IPS-20b (cell line): ENCODE measurements at regions not wholly inside any gene's neighbourhood (a gene's known extent, or its start where the extent isn't known, plus 50 kb on each side); places are given as distances from the start of the nearest gene placed in this dataset.

Source experiments
- H3K27ac ChIP-seq: one replicate; pipeline ENCODE4 v1.5.1; 2013; ENCODE audit warnings: low read length
- H3K27me3 ChIP-seq: 2 replicates; pipeline ENCODE4 v1.6.1; 2013; ENCODE audit warnings: mild to moderate bottlenecking, low read length, inconsistent platforms; ENCODE audit not compliant: insufficient read depth
- H3K36me3 ChIP-seq: 2 replicates; pipeline ENCODE4 v1.6.1; 2013; ENCODE audit warnings: low read depth, mild to moderate bottlenecking, inconsistent platforms, low read length, moderate library complexity; ENCODE audit not compliant: insufficient read depth
- H3K4me1 ChIP-seq: 2 replicates; pipeline ENCODE4 v1.6.1; 2013; ENCODE audit warnings: mild to moderate bottlenecking, control low read depth, inconsistent platforms, low read length, moderate library complexity; ENCODE audit not compliant: insufficient read depth
- H3K4me3 ChIP-seq: 2 replicates; pipeline ENCODE4 v1.5.1; 2013; ENCODE audit warnings: mild to moderate bottlenecking, low read length, inconsistent platforms
- H3K9ac ChIP-seq: 2 replicates; pipeline ENCODE4 v1.6.1; 2013; ENCODE audit warnings: low read depth, mild to moderate bottlenecking, inconsistent platforms, low read length, moderate library complexity
- H3K9me3 ChIP-seq: 2 replicates; pipeline ENCODE4 v1.6.1; 2013; ENCODE audit warnings: mild to moderate bottlenecking, low read depth, low read length, inconsistent platforms; ENCODE audit not compliant: insufficient read depth

DNA sequence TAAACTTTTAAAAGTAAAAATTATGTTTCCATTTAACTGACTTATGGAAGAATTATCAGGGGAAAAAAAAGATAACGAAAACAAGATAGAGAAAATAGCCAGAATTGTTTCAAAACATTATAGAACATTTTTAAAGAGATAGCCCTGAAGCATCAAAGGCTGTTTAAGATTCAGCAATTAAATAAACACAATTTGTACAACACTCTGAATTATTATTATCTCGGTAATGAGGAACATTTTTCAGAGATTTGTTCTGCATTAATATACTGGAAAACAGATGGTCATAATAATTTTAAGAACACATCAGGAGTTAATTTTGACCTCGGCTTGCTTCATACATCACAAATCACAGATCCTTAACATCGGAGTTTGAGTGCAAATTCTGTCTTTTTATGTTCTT lies 643.8 kb downstream of the SORCS1 start:
- no peaks in the 10 kb centered on the region for H3K27me3 ChIP-seq
- H3K9ac ChIP-seq = no peak overlapping the region
- no peak overlapping the region for H3K27ac ChIP-seq
- H3K36me3 ChIP-seq = no peaks in the 10 kb centered on the region
- no peaks in the 10 kb centered on the region for H3K9me3 ChIP-seq
- no peak overlapping the region for H3K4me3 ChIP-seq
- H3K4me1 ChIP-seq = no peaks in the 10 kb centered on the region

DNA sequence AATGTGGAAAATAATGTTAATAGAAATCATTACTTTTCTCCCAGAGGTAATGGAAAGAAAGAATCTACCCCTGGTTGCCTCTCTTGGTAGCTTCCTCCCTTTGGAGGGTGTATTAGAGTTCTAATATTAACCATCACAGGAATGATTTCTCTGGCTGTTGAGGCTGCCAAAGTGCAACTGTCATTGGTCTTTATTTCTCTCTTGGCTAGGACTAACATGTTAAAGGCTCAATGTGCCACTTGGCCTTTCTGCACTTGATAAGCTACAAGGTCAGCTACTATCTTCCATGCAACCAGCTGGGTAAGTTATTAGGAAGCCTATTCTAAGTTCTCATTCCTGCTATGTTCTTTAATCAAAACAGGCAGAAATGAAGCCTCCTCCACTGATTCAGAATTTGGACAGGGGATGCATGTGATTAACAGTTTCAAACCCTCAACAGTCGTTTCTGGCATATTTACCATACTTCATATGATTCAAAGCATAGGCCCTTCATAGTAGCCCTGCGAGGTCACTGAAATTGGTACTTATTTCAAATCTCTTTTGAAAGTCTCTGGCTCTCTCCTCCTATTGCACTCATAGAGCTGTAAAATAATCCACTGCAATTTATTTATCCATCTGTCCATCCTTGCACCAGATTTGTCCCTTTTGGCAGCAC lies 645.0 kb downstream of the SORCS1 start:
- no peak overlapping the region for H3K9ac ChIP-seq
- no peak overlapping the region for H3K27ac ChIP-seq
- H3K27me3 ChIP-seq = no peaks in the 10 kb centered on the region
- H3K4me3 ChIP-seq = no peak overlapping the region
- H3K9me3 ChIP-seq = no peaks in the 10 kb centered on the region
- H3K4me1 ChIP-seq = no peaks in the 10 kb centered on the region
- no peaks in the 10 kb centered on the region for H3K36me3 ChIP-seq

DNA sequence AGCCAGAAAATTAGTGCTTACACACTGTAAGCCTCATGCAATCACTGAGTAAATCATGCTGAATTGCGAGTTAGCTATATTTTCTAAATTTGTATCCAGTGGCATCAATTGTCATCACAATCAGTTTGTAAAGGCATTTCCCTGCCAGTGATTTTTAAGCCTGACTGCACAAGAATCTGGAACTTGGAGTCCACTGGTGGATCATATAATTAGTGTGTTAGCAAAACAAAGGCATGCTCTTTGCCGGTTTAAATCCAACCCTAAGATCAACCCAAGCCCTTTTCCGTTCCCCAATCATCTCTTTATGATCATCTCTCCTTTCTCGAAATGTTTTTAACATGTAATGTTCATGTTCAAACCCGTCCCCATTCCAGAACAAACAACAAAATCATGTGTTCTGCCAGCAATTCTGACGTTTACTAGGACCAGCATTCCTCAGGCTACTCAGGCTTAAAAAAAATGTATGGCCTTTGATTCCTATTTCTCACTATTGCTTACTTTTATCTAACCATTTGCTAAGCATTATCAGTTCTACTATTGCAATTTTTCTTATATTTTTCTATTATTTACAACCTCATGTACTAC lies 649.2 kb downstream of the SORCS1 start:
- no peaks in the 10 kb centered on the region for H3K36me3 ChIP-seq
- H3K27me3 ChIP-seq = no peaks in the 10 kb centered on the region
- H3K4me1 ChIP-seq = no peaks in the 10 kb centered on the region
- H3K9me3 ChIP-seq = no peaks in the 10 kb centered on the region
- no peak overlapping the region for H3K4me3 ChIP-seq
- no peak overlapping the region for H3K9ac ChIP-seq
- no peak overlapping the region for H3K27ac ChIP-seq

GRCh38 chr10:106513352-106513771 lies 651.1 kb downstream of the SORCS1 start:
- H3K9ac ChIP-seq = no peak overlapping the region

GRCh38 chr10:106511917-106512316 lies 652.6 kb downstream of the SORCS1 start:
- Histone ChIP-seq H3K9me3 (no peaks in the 10 kb centered on the region), H3K27me3 (no peaks in the 10 kb centered on the region), H3K4me3 (no peak overlapping the region), H3K36me3 (no peaks in the 10 kb centered on the region), H3K27ac (no peak overlapping the region), H3K9ac (no peak overlapping the region), H3K4me1 (no peaks in the 10 kb centered on the region)

More at GRCh38 chr10:106513352-106513771, 651.1 kb downstream of the SORCS1 start:
- no peak overlapping the region for H3K4me3 ChIP-seq
- H3K4me1 ChIP-seq = no peaks in the 10 kb centered on the region
- no peak overlapping the region for H3K27ac ChIP-seq
- no peaks in the 10 kb centered on the region for H3K27me3 ChIP-seq
- H3K9me3 ChIP-seq = no peaks in the 10 kb centered on the region
- no peaks in the 10 kb centered on the region for H3K36me3 ChIP-seq

- no peaks in the 10 kb centered on the region for H3K4me1 ChIP-seq
- no peaks in the 10 kb centered on the region for H3K9me3 ChIP-seq
- no peaks in the 10 kb centered on the region for H3K36me3 ChIP-seq
- no peaks in the 10 kb centered on the region for H3K27me3 ChIP-seq
- no peak overlapping the region for H3K4me3 ChIP-seq
- no peak overlapping the region for H3K27ac ChIP-seq
- H3K9ac ChIP-seq = no peak overlapping the region
Measured at GRCh38 chr10:106508950-106509349, 655.6 kb downstream of the SORCS1 start.

- H3K27me3 ChIP-seq = no peaks in the 10 kb centered on the region
- no peaks in the 10 kb centered on the region for H3K9me3 ChIP-seq
- H3K27ac ChIP-seq = no peak overlapping the region
- no peaks in the 10 kb centered on the region for H3K4me1 ChIP-seq
- no peaks in the 10 kb centered on the region for H3K36me3 ChIP-seq
- no peak overlapping the region for H3K4me3 ChIP-seq
- H3K9ac ChIP-seq = no peak overlapping the region
Measured at GRCh38 chr10:106506526-106507283, 657.8 kb downstream of the SORCS1 start.

- no peaks in the 10 kb centered on the region for H3K9me3 ChIP-seq
- H3K36me3 ChIP-seq = no peaks in the 10 kb centered on the region
- no peak overlapping the region for H3K9ac ChIP-seq
- H3K4me3 ChIP-seq = no peak overlapping the region
- H3K4me1 ChIP-seq = peaks cover 8% of the 10 kb centered on the region; the same call in 1 of the 2 replicates
- no peaks in the 10 kb centered on the region for H3K27me3 ChIP-seq
- no peak overlapping the region for H3K27ac ChIP-seq
Measured at GRCh38 chr10:106504536-106504935, 660.0 kb downstream of the SORCS1 start.

GRCh38 chr10:106502641-106503040 lies 661.9 kb downstream of the SORCS1 start:
- no peak overlapping the region for H3K4me3 ChIP-seq
- no peaks in the 10 kb centered on the region for H3K27me3 ChIP-seq
- H3K9ac ChIP-seq = no peak overlapping the region
- peaks cover 8% of the 10 kb centered on the region; the same call in 1 of the 2 replicates for H3K4me1 ChIP-seq
- no peaks in the 10 kb centered on the region for H3K36me3 ChIP-seq
- H3K27ac ChIP-seq = no peak overlapping the region
- H3K9me3 ChIP-seq = no peaks in the 10 kb centered on the region

GRCh38 chr10:106500925-106501525 lies 663.5 kb downstream of the SORCS1 start:
- H3K27ac ChIP-seq = no peak overlapping the region
- no peaks in the 10 kb centered on the region for H3K9me3 ChIP-seq
- peaks cover 8% of the 10 kb centered on the region; the same call in 1 of the 2 replicates for H3K4me1 ChIP-seq
- no peaks in the 10 kb centered on the region for H3K27me3 ChIP-seq
- H3K36me3 ChIP-seq = no peaks in the 10 kb centered on the region
- no peak overlapping the region for H3K4me3 ChIP-seq
- H3K9ac ChIP-seq = no peak overlapping the region

DNA sequence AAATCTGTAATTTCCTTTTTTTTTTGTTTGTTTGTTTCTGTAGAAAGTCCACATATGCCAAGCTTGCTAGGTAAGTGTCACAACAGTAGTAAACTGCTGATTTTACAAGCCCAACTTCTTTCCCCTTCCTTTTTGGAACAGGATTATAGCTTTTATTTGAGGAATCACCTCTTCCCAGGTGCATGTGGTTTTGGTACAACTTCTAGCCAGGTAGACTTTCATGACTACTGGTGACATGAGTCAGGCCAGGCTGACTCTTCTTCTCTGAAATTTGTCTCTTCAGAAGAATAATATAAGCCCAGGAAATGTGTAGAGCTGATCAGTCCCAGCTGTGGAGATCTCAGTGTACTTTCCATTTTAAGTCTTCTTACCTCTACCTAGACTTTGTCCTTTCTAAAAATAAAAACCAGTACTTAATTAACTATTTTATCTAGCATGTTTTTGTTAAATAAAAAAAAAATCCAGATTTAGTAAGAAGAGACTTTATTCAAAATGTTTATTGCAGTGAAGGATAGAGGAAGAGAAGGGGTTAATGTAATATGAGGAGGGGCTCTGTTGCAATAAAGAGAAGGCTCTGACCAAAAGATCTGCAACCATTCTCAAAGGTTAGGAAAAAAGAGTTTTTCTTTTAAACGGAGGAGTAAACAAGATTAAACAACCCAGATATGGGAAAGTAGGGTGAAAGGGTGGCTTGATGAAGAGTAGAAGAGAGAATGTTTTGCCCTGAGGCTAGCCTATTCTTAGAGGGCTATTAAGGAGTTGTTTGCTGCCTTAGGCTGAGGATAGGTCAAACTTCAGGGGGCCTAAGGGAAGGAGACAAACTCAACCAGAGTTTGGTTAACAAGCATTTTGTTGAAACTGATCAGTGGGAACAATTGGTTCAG lies 664.2 kb downstream of the SORCS1 start:
- H3K27me3 ChIP-seq = no peaks in the 10 kb centered on the region
- H3K36me3 ChIP-seq = no peaks in the 10 kb centered on the region
- no peaks in the 10 kb centered on the region for H3K9me3 ChIP-seq
- no peak overlapping the region for H3K27ac ChIP-seq
- no peak overlapping the region for H3K9ac ChIP-seq
- H3K4me3 ChIP-seq = no peak overlapping the region
- H3K4me1 ChIP-seq = peaks cover 8% of the 10 kb centered on the region; the same call in 1 of the 2 replicates
